Stimulated activated CD8-positive, alpha-beta memory T cell treated with anti-CD3 and anti-CD28 coated beads, Interleukin-2, amount 100 ng/mL, for 48 hours (primary cell): ENCODE measurements at regions not wholly inside any gene's neighbourhood (a gene's known extent, or its start where the extent isn't known, plus 50 kb on each side); places are given as distances from the start of the nearest gene placed in this dataset.
"Not testable (repeated sequence)": the region's sequence is repeated elsewhere in the genome, so short reads cannot be mapped to it uniquely, and the experiment has no call there.

Experiments
- DNase-seq, 2 donors: peaks; one replicate each; pipeline ENCODE4 v3.0.0-alpha.2; 2020; ENCODE audit warnings: low read depth in 2 of 2

DNA sequence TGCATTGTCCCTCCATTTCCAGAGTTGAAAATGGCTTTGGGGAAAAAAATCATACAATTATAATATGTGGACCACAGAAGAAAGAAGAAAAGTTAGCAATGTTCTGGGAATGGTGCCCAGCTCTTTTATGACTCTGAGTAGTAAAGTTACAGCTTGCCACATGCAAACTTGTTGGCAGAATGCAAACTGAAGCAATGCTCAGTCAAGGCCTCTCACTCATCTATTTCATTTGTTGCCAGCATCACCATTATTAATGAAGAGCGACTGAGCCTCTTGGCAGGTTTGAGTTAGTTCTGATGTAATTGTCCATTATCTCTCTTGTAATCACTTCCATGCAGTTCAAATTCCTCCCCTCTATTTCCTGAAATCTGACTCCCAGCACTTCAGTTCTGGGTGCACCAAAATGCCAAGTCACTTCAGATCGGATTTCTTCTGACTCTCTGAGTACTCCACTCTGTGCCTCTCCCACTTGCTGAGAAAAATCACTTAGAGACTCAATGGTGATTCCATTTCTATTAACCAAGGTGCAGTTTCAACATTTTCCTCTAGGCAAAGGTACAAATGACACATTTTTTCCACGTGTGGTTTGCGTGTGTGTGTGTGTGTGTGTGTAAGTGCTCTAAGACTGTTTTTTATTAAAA is 154.4 kb upstream of the STMND1 start:
- DNase-seq, result no peak

DNA sequence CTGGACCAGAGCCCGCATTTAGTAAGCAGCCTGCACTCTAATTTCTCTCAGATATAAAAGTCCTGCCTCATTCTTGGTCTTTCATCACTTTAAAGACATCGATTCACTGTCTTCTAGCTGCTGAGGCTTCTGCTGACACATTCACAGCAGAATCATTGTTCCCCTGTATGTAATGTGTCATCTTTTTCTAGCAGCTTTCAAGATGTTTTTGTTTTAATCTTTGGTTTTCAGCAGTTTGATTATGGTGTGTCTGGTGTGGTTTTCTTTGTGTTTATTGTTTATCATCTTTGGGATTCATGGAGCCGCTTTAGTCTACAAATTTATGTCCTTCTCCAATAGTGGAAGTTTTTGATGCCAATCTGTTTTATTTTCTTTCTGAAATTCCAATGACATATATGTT is 157.3 kb upstream of the STMND1 start:
- no peak for DNase-seq

DNA sequence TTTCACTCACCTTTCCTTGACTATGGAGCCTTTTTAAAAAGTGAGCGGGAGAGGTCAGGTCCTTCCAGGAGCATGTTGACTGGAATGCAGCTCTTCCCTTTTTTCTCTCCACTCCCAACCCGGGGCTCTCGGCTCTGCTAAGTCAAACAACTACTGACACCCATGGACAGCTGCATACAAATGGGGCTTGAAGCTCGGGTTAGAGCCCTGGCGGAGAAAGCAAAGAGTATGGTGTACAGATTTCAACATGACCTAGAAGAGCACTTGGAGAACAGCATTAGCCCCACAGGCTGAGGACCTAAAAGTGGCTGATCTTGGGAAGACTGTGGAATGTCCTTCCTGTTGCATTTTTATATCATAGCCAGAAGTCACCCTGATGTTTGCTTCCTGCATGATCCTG is 162.0 kb upstream of the STMND1 start:
- DNase-seq, result no peak

DNA sequence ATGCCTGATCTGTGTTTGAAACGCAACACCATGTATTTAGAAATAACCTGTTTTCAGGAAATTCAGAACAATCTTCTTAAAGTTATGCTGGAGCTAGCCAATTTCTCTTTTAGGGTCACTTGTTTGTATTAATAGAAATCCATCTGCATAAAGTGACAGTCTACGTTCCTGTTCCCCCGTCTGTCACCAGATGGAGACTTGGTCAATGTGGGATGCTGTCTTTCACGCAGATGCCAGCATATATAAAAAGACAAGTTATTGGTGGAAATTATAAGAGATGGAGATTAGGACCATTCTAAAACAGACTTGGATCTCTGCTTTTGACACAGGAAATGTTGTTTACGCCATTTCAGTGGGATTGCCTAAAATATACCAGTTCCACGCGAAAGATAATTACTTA is 162.5 kb upstream of the STMND1 start:
- no peak for DNase-seq

DNA sequence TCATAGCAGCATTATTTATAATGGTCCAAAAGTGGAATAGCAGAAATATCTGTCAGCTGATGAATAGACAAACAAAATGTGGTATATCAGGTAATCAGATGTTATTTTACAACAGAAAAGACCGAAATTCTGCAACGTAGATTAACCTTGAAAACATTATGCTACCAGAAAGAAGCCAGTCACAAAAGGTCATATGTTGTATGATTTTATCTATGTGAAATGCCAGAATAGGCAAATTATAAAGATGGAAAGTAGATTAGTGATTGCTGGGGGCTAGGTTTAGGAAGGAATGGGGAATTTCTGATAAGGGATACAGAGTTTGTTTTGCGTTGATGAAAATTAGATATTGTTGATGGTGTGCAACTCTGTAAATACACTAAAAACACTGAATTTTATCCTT is 165.0 kb upstream of the STMND1 start:
- DNase-seq, result no peak

DNA sequence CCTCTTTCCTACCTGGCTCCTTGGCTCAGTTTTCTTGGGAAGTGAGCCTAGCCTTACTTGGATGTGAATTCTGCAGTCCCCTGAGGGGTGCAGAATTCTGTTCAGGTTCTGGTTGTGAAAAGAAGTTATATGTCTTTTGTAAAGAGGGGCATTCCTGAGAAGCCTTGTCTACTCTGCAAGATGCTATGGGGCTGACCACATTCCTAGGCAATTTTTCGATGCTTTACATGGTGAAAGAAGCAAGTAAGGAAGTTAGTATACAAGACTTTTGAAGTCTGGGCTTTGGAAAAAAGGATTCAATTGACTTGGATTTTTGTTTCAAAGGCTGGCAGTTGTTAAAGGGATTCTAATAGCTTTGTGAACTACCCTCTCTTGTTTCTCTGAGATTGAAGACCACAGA is 167.9 kb upstream of the STMND1 start:
- no peak for DNase-seq

DNA sequence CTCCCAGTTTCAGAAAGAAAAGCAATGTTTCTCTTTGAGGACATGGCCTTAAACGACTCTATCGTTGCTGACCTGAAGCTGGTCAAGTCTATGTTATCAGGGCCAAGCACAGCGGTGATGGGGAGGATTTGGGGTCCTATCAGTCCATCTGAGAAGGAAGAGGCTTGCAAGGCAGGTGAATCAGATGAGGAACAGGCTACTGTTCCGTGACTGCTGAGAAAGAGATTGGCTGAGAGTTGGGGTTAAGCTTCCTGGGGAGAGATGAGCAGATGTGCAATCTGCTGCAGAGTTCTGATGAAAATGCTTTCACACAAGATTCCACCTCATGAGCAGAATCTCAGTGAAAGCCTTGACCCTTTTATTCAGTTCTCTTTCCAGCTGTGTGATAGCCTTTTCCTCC is 168.3 kb upstream of the STMND1 start:
- DNase-seq, result no peak

DNA sequence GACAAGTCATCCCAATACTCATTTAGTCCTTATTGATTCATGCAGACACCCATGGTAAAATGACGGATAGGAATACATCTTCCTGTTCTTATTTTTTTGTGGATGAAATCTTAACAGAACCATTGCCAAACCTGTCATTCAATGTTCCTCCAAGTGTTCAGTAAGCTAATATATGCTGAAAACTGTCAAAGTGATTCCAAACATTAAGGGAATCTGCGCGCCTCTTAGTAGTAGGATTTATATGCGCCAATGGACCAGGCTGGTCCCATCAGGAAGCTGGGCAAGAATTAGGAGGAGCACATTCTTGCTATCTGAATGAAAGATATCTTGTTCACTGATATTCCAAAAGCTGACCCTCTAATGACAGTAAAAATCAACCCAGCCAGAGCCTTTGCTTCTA is 168.9 kb upstream of the STMND1 start:
- DNase-seq, result no peak

DNA sequence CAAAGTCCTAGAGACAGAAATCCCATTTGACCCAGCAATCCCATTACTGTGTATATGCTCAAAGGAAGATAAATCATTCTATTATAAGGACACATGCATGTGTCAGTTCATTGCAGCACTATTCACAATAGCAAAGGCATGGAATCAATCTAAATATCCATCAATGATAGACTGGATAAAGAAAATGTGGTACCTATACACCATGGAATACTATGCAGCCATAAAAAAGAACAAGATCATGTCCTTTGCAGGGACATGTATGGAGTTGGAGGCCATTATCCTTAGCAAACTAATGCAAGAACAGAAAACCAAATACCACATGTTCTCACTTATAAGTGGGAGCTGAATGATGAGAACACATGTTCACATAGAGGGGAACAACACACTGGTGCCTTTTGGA is 169.8 kb upstream of the ATXN1 start:
- not testable (repeated sequence) for DNase-seq

DNA sequence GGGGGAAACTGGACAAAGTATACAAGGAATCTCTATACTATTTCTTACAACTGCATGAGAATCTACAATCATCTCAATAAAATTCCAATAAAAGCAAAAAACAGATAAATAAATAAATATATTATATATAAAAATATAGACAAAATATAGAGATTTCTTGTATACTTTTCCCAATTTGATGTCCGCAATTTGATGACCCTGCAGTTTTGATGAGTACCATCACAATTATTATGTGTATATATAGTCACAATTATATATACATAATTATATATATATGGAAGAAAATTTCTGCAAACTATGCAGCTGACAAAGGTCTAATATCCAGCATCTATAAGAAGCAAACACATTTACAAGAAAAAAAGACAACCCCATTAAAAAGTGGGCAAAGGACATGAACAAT is 169.2 kb upstream of the ATXN1 start:
- DNase-seq, result no peak

DNA sequence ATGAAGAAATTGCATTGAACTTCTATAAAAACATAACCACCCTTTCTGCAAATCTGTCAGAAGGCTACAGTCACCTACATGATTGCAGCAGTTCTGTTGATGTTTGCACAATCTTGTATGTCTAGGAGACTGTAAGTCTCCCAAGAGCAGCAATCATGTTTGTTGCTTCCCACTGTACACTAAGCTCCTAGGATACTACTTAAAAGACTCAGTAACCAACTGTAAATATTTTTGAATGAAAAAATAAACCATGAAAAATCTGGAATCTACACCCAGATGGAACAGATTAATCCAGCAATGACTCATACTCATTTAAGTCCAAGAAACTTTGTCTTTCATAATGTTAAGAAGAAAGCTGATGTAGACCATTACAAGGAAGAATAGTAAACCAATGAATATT is 168.5 kb upstream of the ATXN1 start:
- DNase-seq, result no peak

DNA sequence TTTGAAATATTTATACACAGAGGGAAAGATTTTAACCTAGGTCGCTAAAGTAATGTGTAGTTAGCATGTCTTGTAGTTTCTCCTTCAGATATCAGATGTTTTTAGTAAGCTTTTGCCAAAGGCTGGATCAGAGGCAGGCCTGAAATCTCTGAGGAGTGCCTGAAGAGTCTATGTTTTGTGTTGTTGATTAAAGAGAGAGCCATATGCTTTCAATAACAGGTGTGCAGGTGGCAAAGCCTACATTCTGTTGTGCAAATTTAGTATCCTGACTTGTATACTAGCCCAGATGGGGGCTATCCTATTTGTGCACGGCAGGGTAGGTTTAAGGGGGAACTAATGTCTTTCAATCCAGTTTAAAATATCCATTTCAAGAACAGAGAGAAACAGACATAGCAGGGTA is 167.1 kb upstream of the ATXN1 start:
- DNase-seq, result no peak

DNA sequence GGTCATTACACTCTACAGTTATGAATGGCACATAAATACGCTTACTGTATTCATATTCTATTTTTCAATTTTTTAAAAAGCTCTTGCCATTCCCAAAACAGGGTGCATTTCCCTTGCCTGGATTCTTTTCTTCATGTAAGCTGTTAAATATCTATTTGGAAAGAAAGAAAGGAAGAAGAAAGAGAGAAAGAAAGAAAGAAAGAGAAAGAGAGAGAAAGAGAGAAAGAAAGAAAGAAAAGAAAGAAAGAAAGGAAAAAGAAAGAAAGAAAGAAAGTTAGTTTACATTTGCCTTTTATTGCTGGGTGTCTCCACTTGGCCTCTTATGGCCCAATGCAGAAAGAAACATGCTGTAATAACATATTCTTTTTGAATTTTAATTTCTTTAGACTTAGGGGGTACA is 165.9 kb upstream of the ATXN1 start:
- DNase-seq, result no peak

DNA sequence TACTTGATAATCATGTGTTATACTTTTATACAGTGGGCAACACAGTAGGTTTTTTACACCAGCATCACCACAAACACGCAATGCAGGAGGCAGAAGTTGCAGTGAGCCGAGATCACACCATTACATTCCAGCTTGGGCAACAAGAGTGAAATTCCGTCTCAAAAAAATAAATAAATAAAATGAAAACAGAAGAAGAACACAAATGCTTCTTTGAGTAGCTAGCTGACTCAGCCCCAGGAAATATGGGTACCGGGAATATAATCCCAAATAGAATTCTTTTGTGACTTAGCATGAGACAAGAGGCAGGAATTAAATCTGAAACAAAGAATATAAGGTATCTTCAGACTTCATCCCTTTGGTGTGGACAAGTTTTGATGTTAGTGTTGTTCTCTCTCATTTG is 164.2 kb upstream of the ATXN1 start:
- DNase-seq, result no peak

DNA sequence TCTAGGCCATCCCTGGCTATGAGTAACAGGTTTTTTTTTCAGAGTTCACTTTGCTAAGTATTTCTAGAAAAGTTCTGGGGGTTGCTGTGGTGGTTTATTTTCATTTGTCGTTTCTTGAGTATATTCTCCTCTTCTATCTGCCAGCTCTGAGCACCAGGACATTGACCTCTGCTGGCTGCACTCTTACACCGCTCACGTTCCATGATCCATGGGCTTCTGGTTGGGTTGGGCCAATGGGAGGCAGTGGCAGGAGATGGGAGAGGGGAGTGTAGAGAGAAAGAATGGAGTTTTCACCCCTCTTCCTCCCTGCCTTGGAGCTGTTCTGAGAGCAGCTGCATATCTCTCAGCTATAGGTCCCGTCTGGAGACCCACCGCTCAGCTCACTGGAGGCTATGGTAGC is 161.0 kb upstream of the ATXN1 start:
- DNase-seq, result no peak

DNA sequence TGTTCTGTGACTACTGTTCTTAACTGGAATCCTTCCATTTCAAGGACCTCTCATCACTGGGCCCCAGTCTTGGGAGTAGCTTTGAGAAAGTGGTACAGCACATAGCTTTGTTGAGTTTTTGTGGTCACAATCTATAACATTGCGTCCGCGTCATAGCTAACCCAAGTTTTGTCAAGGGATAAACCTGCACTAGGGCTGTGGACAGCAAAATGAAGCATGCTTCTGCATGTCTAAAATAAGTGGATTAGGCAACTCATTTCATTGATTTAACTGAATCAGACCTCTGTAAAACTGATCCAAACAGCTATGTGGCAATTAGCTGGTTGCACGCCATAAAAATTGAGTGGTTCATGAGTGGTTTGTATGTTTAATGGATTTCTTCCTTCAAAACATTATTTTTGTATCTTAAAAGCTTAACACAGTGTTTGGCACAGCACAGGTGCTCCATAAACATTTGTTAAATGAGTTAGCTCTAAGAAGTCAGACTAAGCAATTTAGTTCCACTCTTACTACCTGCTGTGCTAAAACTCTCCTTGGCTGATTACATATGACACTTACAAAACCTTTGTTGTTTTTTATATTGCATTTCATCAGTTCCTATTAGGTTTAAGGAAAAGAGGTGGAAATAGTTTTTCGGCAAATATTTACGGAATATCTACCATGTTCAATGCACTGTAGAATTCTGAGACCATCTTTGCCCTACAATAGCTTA is 160.3 kb upstream of the ATXN1 start:
- no peak for DNase-seq

DNA sequence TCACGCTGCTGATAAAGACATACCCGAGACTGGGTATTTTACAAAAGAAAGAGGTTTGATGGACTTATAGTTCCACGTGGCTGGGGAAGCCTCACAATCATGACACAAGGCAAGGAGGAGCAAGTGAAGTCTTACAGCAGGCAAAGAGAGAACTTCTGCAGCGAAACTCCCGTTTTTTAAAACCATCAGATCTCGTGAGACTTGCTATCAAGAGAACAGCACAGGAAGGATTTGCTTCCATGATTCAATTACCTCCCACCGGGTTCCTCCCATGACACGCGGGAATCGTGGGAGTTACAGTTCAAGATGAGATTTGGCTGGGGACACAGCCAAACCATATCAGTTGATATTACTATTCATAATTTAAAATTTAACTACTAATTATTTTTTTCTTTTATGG is 157.3 kb upstream of the ATXN1 start:
- no peak for DNase-seq

DNA sequence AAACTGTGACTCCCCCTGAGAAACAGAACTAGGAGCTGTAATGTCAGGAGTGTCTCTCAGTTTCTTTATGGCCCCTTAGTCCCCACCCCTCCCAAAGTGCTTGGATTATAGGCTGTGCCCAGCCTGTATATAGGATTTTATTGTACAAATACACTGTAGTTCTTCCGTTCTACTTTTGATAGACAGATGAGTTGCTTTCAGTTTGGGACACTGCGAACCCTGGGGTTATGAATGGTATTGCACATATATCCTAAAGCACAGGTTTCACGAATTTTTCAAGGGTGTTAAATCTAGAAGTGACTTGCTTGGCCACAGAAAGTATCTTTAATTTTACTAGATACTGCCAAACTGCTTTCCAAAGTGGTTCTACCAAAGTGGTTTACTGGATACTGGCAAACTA is 152.9 kb upstream of the ATXN1 start:
- DNase-seq, result no peak

DNA sequence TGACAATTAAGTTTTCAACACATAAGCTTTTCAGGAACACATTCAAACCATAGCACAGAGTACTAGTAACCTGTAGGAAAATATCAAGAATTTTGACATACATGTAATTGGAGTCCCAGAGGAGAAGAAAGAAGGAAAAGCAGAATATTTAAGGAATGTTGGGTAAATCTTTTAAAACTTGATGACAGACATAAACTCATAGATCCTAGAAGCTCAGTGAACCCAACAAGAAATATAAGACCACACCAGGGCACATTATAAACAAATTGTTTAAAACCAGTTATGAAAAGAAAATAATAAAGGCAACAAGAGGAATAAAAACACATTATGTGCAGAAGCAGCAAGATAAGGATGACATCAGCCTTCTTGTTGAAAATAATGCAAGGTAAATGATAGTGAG is 151.5 kb upstream of the ATXN1 start:
- DNase-seq, result no peak

DNA sequence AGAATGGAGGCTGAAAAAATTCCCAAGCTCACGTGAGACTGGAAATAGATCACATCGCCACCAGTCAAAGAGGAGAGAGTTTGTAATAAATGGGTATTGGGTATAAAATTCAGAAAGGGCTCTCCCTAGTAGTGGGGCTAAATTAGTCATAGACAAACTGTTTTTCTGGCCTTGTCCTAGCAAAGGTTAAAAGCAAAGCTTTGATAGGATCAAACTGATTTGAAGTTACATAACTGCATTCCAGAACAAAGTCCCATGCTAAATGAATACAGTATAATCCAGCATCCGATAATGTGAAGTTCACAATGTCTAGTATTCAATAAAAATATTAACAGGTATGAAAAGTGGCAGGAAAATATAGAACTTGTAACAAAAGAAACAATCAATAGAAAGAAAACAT is 149.8 kb upstream of the ATXN1 start:
- DNase-seq, result no peak

DNA sequence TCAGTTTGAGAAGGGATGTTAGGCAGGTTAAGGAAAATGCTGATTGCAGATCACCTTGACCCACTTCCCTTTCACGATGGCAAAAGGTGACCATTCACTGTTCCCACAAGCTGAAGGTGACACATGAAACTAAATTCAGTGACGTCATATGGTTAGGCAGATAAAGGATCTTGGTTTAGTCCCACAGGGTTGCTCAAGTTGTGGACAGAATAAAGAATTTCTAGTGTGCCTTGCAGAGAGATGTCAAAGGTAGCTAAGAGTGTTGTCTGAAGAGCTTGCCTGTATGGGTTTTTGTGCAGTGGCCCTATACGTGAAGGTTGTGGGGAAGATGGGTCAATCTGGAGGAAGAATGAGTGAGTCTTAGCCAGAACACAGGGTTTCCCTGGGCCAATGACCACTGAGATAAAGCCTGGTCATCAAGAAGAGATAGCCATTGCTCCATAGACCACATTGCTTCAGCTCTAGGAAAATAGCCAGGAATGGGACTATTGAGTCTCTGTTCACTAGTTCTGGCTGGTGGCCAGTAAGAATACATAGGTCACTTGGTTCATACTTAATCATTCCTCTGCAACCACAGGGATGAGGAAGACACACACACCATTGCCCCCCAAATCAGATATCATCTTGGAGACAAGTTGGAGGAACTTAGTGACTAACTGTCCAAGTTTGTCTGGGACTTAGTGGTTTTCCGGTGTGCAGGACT is 148.5 kb upstream of the ATXN1 start:
- no peak for DNase-seq

DNA sequence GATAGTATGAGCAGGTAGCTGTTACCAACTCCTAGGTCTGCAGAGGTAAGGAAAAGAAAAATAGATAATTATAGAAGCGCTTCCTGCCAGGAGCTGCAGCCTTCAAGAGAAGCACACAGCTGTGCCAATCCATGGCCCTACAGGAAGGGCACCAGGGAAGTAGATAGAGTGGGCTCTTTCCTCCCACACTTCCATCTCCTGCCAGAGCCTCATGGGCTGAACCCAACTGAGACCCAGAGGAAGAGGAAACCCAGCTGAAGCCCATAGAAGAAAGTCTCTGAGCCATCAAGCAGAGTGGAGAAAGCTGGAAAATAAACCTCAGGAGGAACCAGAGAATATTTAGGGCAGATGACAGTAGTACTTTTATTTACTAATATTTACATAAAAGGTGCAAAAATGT is 146.7 kb upstream of the ATXN1 start:
- DNase-seq, result no peak

DNA sequence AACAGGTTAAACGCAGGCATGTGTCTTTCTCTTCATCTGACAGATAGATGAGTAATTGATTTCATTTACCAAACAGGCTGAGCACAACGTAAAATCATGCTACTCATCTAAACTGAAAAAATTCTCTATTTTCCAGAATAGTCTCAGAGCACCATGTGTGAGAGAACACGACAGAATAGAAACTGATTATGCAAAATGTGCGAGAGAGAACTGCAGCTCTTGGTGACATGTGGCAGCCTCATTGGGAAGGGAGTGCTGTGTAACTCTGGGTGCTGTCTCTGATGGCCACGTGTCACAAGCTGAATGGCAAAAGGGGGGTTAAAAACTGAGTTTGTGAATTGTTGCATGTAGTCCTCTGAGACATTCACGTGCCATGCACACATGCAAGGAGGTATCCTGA is 143.7 kb upstream of the ATXN1 start:
- DNase-seq, result no peak
